NOMO-1 treated with DMSO at 0.1 percent for 48 hours (cell line): ENCODE measurements at regions not wholly inside any gene's neighbourhood (a gene's known extent, or its start where the extent isn't known, plus 50 kb on each side); places are given as distances from the start of the nearest gene placed in this dataset.

ENCODE experiments used
- DNase-seq: peaks from one replicate; lab custom pipeline; 2025; ENCODE audit not compliant: unreplicated experiment; lab: John Stamatoyannopoulos, UW

GRCh38 chr1:218525451-218526197 is 180.5 kb downstream of the TGFB2 start:
- DNase-seq = no peak

GRCh38 chr1:218526198-218526580 is 181.1 kb downstream of the TGFB2 start:
- no peak for DNase-seq

DNA sequence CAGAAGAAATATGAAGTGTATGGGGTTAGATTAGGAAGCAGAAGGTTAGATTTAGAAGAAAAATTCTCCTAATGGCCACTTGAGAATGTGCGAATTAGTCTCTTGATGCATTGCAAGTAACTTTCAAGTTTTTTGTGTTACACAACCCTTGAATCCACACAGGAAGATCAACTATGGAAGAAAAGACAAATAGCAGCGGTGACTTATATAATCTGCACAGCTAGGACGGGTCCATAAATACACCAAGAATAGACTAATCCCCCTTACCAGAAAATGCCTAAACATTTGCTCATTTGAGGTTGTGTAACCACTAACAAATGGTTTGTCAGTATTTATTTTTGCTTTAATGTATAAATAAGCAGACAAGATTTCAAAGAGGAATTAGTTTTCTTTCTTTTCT is 182.6 kb downstream of the TGFB2 start:
- no peak for DNase-seq

- DNase-seq = no peak
Observed at GRCh38 chr1:218529646-218530300, 184.6 kb downstream of the TGFB2 start.

GRCh38 chr1:218531936-218532335 is 186.8 kb downstream of the TGFB2 start:
- DNase-seq = no peak

GRCh38 chr1:218536296-218536986 is 191.3 kb downstream of the TGFB2 start:
- no peak for DNase-seq

GRCh38 chr1:218537122-218537913 is 192.2 kb downstream of the TGFB2 start:
- DNase-seq = no peak

DNA sequence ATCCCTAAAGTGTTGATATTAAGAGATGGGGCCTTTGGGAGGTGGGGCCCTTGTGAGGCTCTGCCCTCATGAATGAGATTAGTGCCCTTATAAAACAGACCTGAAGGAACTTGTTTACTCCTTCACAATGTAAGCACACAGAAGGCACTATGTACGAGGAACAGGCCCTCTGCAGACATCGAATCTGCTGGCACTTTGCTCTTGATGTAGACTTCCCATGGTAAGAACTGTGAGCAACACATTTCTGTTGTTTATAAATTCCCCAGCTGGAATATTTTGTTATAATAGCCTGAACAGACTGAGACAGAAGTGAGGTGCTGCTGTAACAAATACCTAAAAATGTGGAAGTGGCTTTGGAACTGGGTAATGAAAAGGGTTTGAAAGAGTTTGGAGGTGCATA is 193.2 kb downstream of the TGFB2 start:
- DNase-seq = no peak

- no peak for DNase-seq
Observed at GRCh38 chr1:218546314-218546713, 201.2 kb downstream of the TGFB2 start.

- DNase-seq = no peak
Observed at GRCh38 chr1:218547957-218548730, 203.0 kb downstream of the TGFB2 start.

- no peak for DNase-seq
Observed at GRCh38 chr1:218548764-218549163, 203.6 kb downstream of the TGFB2 start.

GRCh38 chr1:218553197-218553596 is 208.1 kb downstream of the TGFB2 start:
- no peak for DNase-seq

DNA sequence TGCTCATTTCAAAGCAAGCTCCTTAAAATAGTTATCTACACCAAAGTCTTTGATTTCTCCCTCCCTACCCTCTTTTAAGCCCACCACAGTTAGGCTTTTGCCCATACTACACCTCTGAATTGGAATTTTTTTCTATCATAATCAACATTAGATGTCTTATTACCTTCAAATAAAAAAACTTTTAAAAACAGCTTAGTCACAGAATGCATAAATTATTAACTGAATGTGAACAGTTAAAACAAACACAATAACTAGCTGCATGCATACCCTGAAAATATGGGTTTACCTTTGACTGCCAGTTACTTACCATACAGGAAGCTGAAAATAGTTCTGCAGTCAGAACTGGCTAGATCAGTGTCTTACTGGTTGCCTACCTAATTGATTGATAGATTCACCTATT is 210.9 kb downstream of the TGFB2 start:
- DNase-seq = no peak

GRCh38 chr1:218557731-218558130 is 212.6 kb downstream of the TGFB2 start:
- DNase-seq = no peak

DNA sequence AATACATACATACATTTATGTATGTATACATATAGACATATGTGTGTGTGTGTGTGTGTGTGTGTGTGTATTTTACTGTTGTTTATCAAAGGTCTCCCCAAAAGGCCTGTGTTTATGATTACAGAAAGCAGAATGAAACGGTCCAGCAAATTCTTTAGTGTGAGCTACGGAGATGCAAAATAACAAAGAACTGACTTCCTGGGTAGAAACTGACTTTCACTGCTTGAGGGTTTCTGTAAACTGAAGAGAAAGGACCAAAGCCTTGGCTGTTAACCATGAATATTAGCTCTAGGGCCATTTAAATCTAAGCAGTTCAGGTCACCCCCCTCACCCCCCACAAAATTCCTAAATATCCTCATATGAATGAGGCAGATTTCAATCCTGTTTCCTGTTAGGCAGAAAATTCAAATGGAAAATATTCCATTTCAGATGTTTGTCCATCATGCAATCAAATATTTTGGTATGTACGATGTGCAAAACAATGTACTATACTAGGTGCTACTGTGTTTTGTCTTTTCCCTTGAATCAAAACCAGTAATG is 213.2 kb downstream of the TGFB2 start:
- DNase-seq = no peak

DNA sequence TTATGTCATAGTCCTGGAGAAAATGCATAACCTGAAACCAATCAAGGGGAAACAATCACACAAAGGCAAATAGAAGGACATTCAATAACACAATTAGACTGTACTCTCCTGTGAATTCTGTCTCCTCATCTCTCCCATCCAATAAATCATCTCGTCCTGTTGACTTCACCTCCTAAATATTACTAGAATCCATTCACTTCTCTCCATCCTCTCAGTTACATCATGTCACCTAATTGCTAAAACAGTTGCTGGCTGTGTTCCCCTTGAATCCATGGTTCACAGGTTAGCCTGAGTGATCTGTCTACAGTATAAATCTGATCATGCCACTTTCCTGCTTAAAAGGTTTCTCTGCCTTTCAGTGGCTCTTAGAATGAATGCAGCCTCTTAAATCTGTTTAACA is 220.2 kb downstream of the TGFB2 start:
- DNase-seq = no peak

- DNase-seq = no peak
Observed at GRCh38 chr1:218568962-218569550, 223.9 kb downstream of the TGFB2 start.

DNA sequence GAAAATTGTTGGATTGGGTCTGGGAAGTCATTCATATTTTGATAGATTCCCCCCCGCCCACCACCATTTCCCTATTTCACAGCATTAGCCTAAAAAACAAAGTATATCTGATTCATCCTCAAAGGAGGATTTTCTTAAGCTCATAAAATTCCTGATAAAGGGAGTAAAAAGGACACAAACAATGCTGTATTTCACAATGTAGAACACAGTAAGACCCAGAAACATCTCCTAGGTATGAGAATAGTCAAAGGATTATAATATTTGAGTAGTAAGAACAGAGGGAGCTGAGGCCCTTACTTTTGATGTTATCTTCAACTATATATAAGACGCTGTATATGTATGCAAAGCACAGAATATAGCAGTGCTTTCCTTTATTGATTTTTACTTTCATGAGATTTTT is 225.3 kb downstream of the TGFB2 start:
- DNase-seq = no peak

DNA sequence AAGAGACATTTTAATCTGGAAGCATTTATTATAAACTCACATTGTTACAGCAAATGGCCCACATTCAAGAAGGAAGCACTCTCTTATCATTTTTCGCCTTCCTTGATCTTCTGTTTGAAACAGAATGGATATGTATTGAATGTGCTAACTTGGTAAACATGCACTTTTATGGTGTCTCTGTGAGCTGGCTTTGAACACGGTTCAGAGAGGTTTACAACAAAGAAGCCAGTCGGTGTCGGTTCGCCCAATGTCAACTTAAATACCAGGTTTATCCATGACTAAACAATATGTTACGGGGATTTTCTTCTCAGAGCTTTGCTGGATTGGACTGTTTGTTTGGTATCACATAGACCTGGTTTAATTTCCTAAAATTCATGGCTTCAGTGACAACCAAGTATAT is 226.4 kb downstream of the TGFB2 start:
- DNase-seq = no peak

DNA sequence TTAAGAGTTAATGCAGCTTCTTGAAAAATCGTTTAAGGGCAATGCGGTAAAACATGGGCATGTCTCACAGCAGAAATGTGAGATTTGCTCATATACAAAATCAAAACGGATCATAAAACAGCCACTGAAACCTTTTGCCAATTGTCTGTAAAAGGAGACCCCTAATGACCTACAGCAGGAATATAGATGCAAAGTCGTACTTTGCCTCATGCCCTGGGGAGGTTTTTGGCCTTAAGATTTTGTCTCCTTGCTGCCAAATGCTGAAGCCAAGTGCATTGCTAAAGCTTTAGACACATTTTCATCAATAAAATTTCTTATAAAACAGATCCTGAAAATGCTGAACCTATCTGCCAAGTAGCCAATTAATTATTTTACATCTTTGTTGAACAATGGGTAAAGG is 226.9 kb downstream of the TGFB2 start:
- no peak for DNase-seq
